ENCODE measurements at regions not wholly inside any gene's neighbourhood (a gene's known extent, or its start where the extent isn't known, plus 50 kb on each side); places are given as distances from the start of the nearest gene placed in this dataset.
"Not testable (repeated sequence)": the region's sequence is repeated elsewhere in the genome, so short reads cannot be mapped to it uniquely, and the experiment has no call there.

DNA sequence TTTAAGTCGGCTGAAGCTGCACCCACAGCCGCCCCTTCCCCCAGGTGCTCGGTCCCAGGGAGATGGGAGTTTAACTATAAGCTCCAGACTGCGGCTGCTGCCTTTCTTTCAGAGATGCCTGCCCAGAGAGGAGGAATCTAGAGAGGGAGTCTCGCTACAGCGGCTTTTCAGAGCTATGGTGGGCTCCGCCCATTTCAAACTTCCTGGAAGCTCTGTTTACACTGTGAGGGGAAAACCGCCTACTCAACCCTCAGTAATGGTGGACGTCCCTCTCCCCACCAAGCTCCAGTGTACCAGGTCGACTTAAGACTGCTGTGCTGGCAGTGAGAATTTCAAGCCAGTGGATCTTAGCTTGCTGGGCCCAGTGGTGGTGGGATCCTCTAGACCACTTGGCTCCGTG is 135.4 kb downstream of the CXCL12 start:
- DNase-seq (ENCODE audit: extremely low spot score, insufficient read length, low read depth) (no peak), FAIRE-seq (no peak)

DNA sequence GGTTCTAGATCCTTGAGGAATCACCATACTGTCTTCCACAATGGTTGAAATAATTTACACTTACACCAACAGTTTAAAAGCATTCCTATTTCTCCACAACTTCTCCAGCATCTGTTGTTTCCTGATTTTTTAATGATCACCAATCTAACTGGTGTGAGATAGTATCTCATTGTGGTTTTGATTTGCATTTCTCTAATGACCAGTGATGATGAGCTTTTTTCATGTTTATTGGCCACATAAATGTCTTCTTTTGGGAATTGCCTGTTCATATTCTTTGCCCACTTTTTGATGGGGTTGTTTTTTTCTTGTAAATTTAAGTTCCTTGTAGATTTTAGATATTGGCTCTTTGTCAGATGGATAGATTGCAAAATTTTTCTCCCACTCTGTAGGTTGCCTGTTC is 138.2 kb downstream of the CXCL12 start:
- not testable (repeated sequence) for FAIRE-seq; DNase-seq (ENCODE audit: extremely low spot score, insufficient read length, low read depth)

DNA sequence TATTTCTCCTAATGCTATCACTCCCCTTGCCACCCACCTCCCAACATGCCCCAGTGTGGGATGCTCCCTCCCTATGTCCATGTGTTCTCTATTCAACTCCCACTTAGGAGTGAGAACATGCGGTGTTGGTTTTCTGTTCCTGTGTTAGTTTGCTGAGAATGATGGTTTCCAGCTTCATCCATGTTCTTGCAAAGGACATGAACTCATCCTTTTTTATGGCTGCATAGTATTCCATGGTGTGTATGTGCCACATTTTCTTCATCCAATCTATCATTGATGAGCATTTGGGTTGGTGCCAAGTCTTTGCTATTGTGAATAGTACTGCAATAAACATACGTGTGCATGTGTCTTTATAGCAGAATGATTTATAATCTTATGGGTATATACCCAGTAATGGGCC is 138.6 kb downstream of the CXCL12 start:
- DNase-seq (ENCODE audit: extremely low spot score, insufficient read length, low read depth); FAIRE-seq: not testable (repeated sequence)

- DNase-seq (ENCODE audit: extremely low spot score, insufficient read length, low read depth): no peak
- FAIRE-seq: no peak
Measured at GRCh38 chr10:44245601-44245938, 139.3 kb downstream of the CXCL12 start.

- FAIRE-seq: no peak
- DNase-seq (ENCODE audit: extremely low spot score, insufficient read length, low read depth): no peak
Measured at GRCh38 chr10:44244745-44245600, 139.9 kb downstream of the CXCL12 start.

GRCh38 chr10:44243851-44244510 is 140.9 kb downstream of the CXCL12 start:
- DNase-seq (ENCODE audit: extremely low spot score, insufficient read length, low read depth) (no peak), FAIRE-seq (no peak)

DNA sequence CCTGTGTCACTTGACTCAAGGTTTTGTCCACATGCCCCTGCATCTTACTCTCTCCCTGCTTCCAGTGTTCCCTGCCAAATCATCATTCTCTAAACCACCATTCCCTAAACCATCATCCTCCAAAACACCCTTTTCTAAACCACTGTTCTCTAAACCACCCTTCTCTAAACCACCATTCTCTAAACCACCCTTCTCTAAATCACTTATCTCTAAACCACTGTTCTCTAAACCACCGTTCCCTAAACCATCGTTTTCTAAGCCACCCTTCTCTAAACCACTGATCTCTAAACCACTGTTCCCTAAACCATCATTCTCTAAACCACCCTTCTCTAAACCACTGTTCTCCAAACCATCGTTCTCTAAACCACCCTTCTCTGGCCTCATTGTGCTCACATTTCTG is 142.1 kb downstream of the CXCL12 start:
- DNase-seq (ENCODE audit: extremely low spot score, insufficient read length, low read depth): no peak
- FAIRE-seq: no peak

DNA sequence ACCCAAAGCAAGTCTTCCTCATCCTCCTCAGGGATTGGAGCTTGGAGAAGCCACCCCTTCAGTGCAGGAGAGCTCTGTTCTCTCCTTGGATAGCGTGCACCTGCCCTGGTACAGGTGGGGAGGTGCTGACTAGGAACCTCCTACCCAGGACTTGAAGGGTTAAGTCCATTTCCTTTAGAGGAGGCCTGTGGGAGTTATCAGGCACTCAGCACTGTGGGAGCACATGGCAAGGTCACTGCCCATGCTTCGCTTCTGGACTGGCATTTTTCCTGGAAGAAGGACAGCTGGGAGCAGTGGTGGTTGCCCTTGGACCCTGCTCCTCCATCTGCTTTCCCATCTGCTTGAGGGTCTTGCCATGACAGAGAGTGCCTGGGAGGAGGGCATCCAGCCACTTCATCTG is 142.8 kb downstream of the CXCL12 start:
- DNase-seq (ENCODE audit: extremely low spot score, insufficient read length, low read depth) (no peak), FAIRE-seq (no peak)

DNA sequence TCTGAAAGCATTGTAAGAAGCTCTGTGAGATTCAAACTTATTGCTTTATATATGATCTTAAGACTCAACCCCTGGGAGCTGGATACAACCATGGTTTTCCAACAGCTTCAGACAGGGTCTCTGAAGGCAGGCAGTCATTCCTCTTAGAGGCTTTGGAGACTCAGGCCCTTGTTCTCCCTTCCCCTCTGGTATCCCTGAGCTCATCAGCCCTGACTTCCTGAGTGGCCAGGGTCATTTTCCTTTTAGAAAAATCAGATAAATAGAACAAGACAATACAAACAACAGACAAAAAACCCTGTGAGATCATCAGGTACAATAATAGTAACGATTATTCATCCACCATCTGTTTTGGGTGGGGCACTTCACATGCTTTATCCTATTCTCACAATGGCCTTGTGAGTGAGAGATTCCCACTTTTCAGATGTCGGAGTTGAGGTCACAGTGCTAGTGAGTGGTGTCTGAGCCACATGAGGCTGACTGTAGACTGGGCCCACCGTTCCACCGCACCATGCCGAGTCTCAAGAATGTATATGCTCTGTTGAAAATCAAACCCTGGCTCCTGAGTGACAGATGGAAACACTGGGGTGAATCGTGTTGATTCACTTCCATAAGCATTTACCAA is 144.2 kb downstream of the CXCL12 start:
- DNase-seq (ENCODE audit: extremely low spot score, insufficient read length, low read depth) (no peak), FAIRE-seq (no peak)

DNA sequence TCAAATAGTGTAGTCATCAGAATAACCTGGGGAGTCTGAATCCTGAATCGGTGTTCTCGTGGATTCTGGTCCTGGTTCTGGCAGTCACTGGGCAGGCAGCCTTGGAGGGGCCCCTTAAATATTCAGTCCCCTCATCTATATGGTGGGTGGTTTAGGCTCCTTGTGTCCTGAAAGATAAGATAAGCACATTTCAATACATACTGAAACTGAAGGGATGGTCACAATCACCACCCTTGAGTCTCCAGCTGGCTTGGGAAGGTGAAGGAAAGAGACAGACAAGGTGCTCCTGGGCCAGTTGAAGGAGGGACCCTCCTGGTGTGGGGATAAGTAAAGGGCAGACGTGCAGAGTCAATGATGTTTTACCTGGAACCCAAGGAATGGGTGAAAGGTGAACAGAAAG is 146.7 kb downstream of the CXCL12 start:
- DNase-seq (ENCODE audit: extremely low spot score, insufficient read length, low read depth) (no peak), FAIRE-seq (no peak)

- FAIRE-seq: no peak
- DNase-seq (ENCODE audit: extremely low spot score, insufficient read length, low read depth): no peak
Measured at GRCh38 chr10:44237364-44238049, 147.4 kb downstream of the CXCL12 start.

DNA sequence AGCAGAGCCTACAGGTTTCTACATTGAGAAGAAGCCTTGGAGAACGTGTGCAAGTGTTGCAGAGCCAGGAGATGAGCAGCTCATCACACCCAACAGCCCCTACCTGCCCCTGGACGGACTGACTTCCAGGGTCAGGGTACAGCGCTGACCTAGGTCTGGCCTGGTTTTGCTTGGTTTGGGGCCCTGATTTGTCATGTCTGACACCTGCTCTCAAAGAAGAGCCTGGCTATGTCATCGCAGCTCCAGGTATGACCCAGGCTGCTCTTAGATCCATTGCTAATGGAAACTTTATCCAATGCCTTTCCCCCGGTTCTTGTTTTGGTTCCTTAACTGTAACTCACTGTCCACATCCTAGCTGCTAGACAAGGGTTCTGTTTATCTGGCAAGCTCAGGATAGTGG is 149.5 kb downstream of the CXCL12 start:
- DNase-seq (ENCODE audit: extremely low spot score, insufficient read length, low read depth): no peak

DNA sequence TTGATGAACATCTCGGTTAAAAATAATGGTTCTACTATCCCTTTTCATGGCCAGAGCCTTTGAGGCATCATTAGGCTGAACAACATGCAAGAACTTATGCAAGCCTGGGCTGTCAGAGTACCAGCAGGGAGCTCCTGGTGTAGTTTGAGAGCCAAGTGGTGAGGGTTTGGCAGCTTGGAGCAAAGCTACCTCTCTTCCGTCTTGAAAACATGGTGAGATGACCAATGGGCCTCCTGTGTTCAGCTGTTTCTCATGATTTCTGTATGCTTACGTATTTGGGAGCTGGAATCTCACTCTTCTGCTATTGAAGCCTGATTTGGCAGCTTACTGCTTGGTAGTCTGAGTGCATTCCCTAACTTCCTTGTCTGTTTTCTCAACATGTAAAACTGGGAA is 150.4 kb downstream of the CXCL12 start:
- no peak for DNase-seq (ENCODE audit: extremely low spot score, insufficient read length, low read depth)
- no peak for FAIRE-seq

More for the DNA sequence above, 149.5 kb downstream of the CXCL12 start:
- FAIRE-seq: no peak

- FAIRE-seq (no peak), DNase-seq (ENCODE audit: extremely low spot score, insufficient read length, low read depth) (no peak)
Measured at GRCh38 chr10:44233561-44234482, 151.1 kb downstream of the CXCL12 start.

GRCh38 chr10:44217274-44217820 is 167.6 kb downstream of the CXCL12 start:
- DNase-seq (ENCODE audit: extremely low spot score, insufficient read length, low read depth) (no peak), FAIRE-seq (no peak)

- FAIRE-seq: no peak
- no peak for DNase-seq (ENCODE audit: extremely low spot score, insufficient read length, low read depth)
Measured at GRCh38 chr10:44216073-44216472, 168.8 kb downstream of the CXCL12 start.

DNA sequence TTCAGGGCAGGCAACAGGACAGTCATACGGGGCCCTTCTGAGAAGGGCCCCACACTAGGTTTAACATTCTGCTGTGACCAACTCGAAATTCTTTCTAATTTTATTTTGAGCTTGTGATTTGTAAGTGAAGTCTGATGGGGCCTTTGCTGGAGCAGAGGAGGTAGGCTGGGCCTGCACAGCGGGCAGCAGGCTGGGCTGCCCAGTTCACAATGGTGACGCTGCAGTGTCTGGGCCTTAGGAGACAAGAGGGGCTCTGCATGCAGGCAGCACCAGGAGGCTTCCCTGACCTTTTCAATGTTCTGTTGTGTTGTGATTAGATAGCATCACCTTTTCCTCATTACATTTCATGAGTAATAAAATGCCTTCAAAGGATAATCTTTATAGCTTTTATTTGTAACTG is 175.1 kb downstream of the CXCL12 start:
- FAIRE-seq: no peak
- DNase-seq (ENCODE audit: extremely low spot score, insufficient read length, low read depth): no peak

DNA sequence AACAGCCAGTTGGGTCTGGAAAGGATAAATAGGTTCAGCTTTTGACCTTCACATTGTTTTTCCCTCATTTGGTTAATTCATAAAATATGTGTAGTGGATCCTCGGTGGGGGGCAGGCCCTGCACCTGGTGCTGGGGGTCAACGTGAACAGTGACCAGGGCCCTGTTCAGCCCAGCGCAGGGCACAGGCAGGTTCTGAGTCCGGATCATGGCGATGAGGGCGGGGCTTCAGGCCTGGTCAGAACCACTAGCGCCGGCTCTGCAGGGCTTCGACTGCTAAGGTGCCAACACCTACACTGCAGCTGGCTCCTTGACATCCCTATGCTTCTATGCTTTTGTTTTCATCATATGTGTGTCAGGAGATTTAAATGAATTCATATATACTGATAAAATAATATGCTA is 177.7 kb downstream of the CXCL12 start:
- no peak for FAIRE-seq
- DNase-seq (ENCODE audit: extremely low spot score, insufficient read length, low read depth): no peak

- DNase-seq (ENCODE audit: extremely low spot score, insufficient read length, low read depth) (no peak), FAIRE-seq (no peak)
Measured at GRCh38 chr10:44206127-44206818, 178.6 kb downstream of the CXCL12 start.
